ENCODE measurements at regions not wholly inside any gene's neighbourhood (a gene's known extent, or its start where the extent isn't known, plus 50 kb on each side); places are given as distances from the start of the nearest gene placed in this dataset.

DNA sequence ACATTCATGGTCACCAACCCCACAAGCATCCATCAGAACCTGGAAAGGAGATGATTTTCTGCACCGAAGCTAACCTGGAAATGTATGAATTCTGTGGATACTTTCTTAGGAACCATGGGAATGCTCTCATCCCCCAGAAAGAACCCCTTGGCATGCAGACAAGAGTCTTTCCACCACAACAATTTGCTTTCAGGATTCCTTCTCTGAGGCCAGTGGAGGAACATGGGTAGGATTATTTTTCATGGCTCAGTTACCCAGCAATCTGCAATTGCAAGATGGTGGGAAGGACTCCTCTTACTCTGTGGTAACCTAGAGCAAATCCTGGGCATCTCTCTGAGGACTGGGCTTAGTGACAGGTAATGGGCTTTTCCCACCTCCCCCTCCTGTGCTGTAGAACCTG is 131.9 kb upstream of the MSX1 start:
- Histone ChIP-seq H3K27me3 (no peaks in the 10 kb centered on the region), H3K4me3 (no peak overlapping the region), H3K27ac (no peak overlapping the region), H3K4me1 (no peaks in the 10 kb centered on the region), H3K36me3 (peaks cover 0 to 7% (median 0%) of the 10 kb centered on the region in 4 donors), H3K9me3 (peaks cover 11 to 49% (median 34%) of the 10 kb centered on the region in 4 donors)
- intact Hi-C loops (cut with DNase I; ENCODE audit: low total_unique reads), result no loop called here
- WGBS, 5 donors, result 55 to 100% (median 89%) methylated on average over 1 of the region's 1 CpG
- no peak for DNase-seq
- no peak for TF ChIP-seq CTCF (IDR thresholded peaks at IDR 0.05)
- TF ChIP-seq POLR2A (IDR thresholded peaks at IDR 0.05), result no peak
- no peak for TF ChIP-seq POLR2AphosphoS5 (IDR thresholded peaks at IDR 0.05)
- TF ChIP-seq EP300 (IDR thresholded peaks at IDR 0.05), result no peak

GRCh38 chr4:4726051-4726450 is 133.4 kb upstream of the MSX1 start:
- intact Hi-C loops (cut with DNase I; ENCODE audit: low total_unique reads), result no loop called here
- no peak for TF ChIP-seq POLR2A (IDR thresholded peaks at IDR 0.05)
- TF ChIP-seq EP300 (IDR thresholded peaks at IDR 0.05), result no peak
- no peak for TF ChIP-seq POLR2AphosphoS5 (IDR thresholded peaks at IDR 0.05)
- TF ChIP-seq CTCF (IDR thresholded peaks at IDR 0.05), result no peak
- Histone ChIP-seq H3K4me1 (no peaks in the 10 kb centered on the region), H3K9me3 (peaks cover 11 to 44% (median 31%) of the 10 kb centered on the region in 4 donors), H3K27me3 (no peaks in the 10 kb centered on the region), H3K4me3 (no peak overlapping the region), H3K36me3 (peaks cover 0 to 7% (median 0%) of the 10 kb centered on the region in 4 donors), H3K27ac (no peak overlapping the region)
- 73 to 86% (median 84%) methylated on average over 2 of the region's 2 CpGs for WGBS, 5 donors
- no peak for DNase-seq

DNA sequence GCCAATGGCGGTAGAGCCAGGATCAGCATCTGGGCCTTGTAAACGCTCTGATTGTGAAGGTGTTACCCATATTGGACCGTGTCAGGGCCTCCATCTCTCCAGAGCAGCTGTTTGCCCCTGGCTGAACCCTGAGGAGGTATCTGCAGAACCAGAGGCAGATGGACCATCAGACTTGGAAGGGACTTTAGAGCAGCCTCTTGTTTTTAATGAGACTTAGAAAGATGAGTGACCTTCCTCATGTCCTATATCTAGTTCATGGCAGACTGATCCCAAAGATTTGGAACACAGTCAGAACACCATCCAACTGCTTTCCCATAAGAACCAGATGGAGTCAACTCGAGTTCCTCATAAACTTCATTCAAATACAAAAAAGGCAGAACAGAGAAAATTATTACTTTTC is 135.1 kb upstream of the MSX1 start:
- Histone ChIP-seq H3K27me3 (no peaks in the 10 kb centered on the region), H3K4me1 (no peaks in the 10 kb centered on the region), H3K27ac (no peak overlapping the region), H3K36me3 (peaks cover 0 to 7% (median 0%) of the 10 kb centered on the region in 4 donors), H3K4me3 (no peak overlapping the region), H3K9me3 (peaks cover 11 to 44% (median 31%) of the 10 kb centered on the region in 4 donors)
- peak in 1 of 2 donors; percentile 62 for DNase-seq
- intact Hi-C loops (cut with DNase I; ENCODE audit: low total_unique reads), result no loop called here
- WGBS, 5 donors, result 74 to 83% (median 80%) methylated on average over 4 of the region's 4 CpGs
- TF ChIP-seq POLR2A (IDR thresholded peaks at IDR 0.05), result no peak
- TF ChIP-seq EP300 (IDR thresholded peaks at IDR 0.05), result no peak
- TF ChIP-seq CTCF (IDR thresholded peaks at IDR 0.05), result no peak
- no peak for TF ChIP-seq POLR2AphosphoS5 (IDR thresholded peaks at IDR 0.05)

DNA sequence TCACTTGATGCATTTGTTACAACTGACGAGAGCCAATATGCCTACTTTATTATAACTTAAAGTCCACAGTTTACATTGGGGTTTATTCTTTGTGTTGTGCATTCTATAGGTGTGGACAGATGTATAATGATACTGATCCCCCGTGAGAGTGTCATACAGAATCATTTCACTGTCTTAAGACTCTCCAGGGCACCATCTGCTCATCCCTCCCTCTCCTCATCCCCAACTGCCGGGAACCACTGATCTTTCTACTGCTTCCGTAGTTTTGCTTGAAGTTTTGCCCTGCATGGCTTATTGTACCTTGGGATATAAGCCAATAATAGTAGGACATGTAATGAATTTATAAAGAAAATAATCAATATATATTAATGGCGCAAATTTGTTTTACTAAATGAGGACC is 137.8 kb upstream of the MSX1 start:
- Histone ChIP-seq H3K36me3 (peaks cover 0 to 7% (median 0%) of the 10 kb centered on the region in 4 donors), H3K4me1 (no peaks in the 10 kb centered on the region), H3K27ac (no peak overlapping the region), H3K4me3 (no peak overlapping the region), H3K9me3 (peaks cover 11 to 34% (median 24%) of the 10 kb centered on the region in 4 donors), H3K27me3 (no peaks in the 10 kb centered on the region)
- no peak for TF ChIP-seq POLR2A (IDR thresholded peaks at IDR 0.05)
- no peak for TF ChIP-seq EP300 (IDR thresholded peaks at IDR 0.05)
- no peak for TF ChIP-seq CTCF (IDR thresholded peaks at IDR 0.05)
- no peak for TF ChIP-seq POLR2AphosphoS5 (IDR thresholded peaks at IDR 0.05)
- DNase-seq, result no peak
- WGBS, 5 donors, result 90 to 94% (median 92%) methylated on average over 5 of the region's 5 CpGs
- intact Hi-C loops (cut with DNase I; ENCODE audit: low total_unique reads), result no loop called here

Measured in stomach (tissue), 8 donors.